Kidney (tissue), 13 donors: ENCODE measurements at regions not wholly inside any gene's neighbourhood (a gene's known extent, or its start where the extent isn't known, plus 50 kb on each side); places are given as distances from the start of the nearest gene placed in this dataset.
"Not testable (repeated sequence)": the region's sequence is repeated elsewhere in the genome, so short reads cannot be mapped to it uniquely, and the experiment has no call there.

Experiments used
- DNase-seq, 5 donors: peaks; one replicate each; pipeline ENCODE4 v3.0.0-alpha.2; 2013 to 2020
- FAIRE-seq: peaks from 2 replicates; lab custom pipeline; 2012; peaks lifted over from hg19 to GRCh38; lab: Jason Lieb, UNC
- H3K27ac ChIP-seq, 2 donors: one replicate each; pipeline ENCODE4 v1.7.0; 2013; ENCODE audit warnings: low read depth in 2 of 2, low read length in 2 of 2, inconsistent platforms in 1 of 2
- H3K27me3 ChIP-seq: one replicate; pipeline ENCODE4 v1.7.1; 2013; ENCODE audit warnings: low read length, inconsistent platforms; ENCODE audit not compliant: control insufficient read depth, insufficient read depth
- H3K36me3 ChIP-seq, 3 donors: one replicate each; pipeline versions ENCODE4 v1.7.0 to v1.7.1; 2013; ENCODE audit warnings: low read length in 3 of 3, control low read depth in 1 of 3, inconsistent platforms in 1 of 3; ENCODE audit not compliant: insufficient read depth in 3 of 3, control insufficient read depth in 2 of 3
- H3K4me1 ChIP-seq, 3 donors: one replicate each; pipeline versions ENCODE4 v1.7.0 to v1.7.1; 2013; ENCODE audit warnings: low read length in 3 of 3, inconsistent platforms in 1 of 3, low read depth in 1 of 3; ENCODE audit not compliant: control insufficient read depth in 2 of 3, insufficient read depth in 2 of 3
- H3K4me3 ChIP-seq, 3 donors: one replicate each; pipeline versions ENCODE4 v1.7.0 to v1.8.1; 2013; ENCODE audit warnings: low read length in 3 of 3, control low read depth in 1 of 3, inconsistent platforms in 1 of 3
- H3K9ac ChIP-seq, 3 donors: one replicate each; pipeline versions ENCODE4 v1.7.0 to v1.7.1; 2013; ENCODE audit warnings: low read length in 3 of 3, control low read depth in 1 of 3, inconsistent platforms in 1 of 3
- H3K9me3 ChIP-seq, 3 donors: one replicate each; pipeline versions ENCODE4 v1.7.0 to v1.7.1; 2013; ENCODE audit warnings: low read length in 3 of 3, control low read depth in 1 of 3, inconsistent platforms in 1 of 3; ENCODE audit not compliant: control insufficient read depth in 2 of 3, insufficient read depth in 1 of 3
- intact Hi-C: fragments of 100-400 bp; cut with DNase I; formaldehyde crosslinking; loops from one replicate; pipeline ENCODE4 v1.11.1; 2022
- TF ChIP-seq, protein P1 (sequence below): IDR thresholded peaks from 3 replicates; pipeline ENCODE4 v1.5.1; 2012; ENCODE audit warnings: mild to moderate bottlenecking, moderate library complexity, borderline replicate concordance; ENCODE audit not compliant: insufficient read depth; ENCODE audit errors: extremely low read depth
- donor health status: control.
- donor health status: control.
- donor health status: control.
- donor health status: control.
- donor health status: control.
- donor health status: DM: yes; HTN: yes; CAD: no.
- donor health status: Normal renal cell carcinoma (clear cell type).

DNA sequence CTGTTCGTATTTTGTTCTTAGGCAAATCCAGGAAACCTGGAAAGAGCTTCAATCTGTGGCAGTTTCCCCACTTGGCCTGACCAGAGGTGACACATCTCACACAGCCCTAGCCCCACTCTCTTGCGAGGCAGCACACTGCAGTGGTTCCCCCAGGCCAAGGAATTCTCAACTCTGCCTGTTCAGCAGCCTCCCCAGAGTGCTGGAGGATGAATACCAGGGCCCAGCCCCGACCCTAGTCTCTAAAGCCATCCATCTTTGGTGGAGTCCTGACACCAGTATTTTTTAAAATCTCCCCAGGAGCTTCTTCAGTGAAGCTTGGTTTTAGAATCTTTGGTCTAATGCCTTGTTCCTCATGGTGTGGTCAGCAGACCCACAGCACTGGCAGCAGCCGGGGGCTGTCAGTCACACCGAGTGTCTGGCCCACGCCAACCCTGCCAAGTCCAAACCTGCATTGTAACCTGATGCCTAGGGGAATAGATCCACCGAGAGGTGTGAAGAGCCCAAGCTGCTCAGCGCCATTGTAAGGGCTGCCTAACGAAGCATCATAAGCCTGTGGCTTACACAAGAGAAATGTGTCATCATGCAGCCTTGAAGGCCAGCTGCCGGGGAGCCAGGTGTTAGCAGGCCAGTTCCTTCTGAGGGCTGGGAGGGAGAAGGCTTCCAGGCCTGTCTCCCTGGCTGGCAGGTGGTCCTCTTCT lies 428.7 kb upstream of the ID2 start:
- intact Hi-C loops: no loop called here
- Histone ChIP-seq H3K36me3 (no peaks in the 10 kb centered on the region), H3K27me3 (no peaks in the 10 kb centered on the region), H3K4me1 (no peaks in the 10 kb centered on the region), H3K27ac (no peak overlapping the region), H3K9ac (no peak overlapping the region), H3K4me3 (no peak overlapping the region), H3K9me3 (peaks cover 0 to 6% (median 0%) of the 10 kb centered on the region in 3 donors)
- DNase-seq (peak in 1 of 5 donors; percentile 10), FAIRE-seq (no peak)
- TF ChIP-seq, protein P1, sequence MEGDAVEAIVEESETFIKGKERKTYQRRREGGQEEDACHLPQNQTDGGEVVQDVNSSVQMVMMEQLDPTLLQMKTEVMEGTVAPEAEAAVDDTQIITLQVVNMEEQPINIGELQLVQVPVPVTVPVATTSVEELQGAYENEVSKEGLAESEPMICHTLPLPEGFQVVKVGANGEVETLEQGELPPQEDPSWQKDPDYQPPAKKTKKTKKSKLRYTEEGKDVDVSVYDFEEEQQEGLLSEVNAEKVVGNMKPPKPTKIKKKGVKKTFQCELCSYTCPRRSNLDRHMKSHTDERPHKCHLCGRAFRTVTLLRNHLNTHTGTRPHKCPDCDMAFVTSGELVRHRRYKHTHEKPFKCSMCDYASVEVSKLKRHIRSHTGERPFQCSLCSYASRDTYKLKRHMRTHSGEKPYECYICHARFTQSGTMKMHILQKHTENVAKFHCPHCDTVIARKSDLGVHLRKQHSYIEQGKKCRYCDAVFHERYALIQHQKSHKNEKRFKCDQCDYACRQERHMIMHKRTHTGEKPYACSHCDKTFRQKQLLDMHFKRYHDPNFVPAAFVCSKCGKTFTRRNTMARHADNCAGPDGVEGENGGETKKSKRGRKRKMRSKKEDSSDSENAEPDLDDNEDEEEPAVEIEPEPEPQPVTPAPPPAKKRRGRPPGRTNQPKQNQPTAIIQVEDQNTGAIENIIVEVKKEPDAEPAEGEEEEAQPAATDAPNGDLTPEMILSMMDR: no peak

DNA sequence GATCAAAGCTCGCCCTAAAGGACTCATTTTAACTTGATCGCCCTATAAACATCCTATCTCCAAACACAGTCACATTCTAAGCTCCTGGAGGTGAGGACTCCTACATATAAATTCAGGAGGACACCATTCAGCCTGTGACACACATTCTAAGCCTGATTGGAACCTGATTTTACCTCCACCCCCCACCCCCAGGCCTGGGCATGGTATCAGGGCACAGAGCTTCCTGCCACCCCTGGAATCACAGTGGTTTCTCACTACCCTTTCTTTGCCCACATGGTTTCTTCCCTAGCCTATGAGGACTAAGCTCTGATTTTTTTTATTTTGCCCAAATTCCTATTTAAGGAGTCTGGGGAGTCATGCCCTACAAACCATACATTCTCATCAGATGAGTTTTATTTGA lies 428.1 kb upstream of the ID2 start:
- H3K36me3 ChIP-seq: no peaks in the 10 kb centered on the region
- intact Hi-C loops: no loop called here
- FAIRE-seq: no peak

DNA sequence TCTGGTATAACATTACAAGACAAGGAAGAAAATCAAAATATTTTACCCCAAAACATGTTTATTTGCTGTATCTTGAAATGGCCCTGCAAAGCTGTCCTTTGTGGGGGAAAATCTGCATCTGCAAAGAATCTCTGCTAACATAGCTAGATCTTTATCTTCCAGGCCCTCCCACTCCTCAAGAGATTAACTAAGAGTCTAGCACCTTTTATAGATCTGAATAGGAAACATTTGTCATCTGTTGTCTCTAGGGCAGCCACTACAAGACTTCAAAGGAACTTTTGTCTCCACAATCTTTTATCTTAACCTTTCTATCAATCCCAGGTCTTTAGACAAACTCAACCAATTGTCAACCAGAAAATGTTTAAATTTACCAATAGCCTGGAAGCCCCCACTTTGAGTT lies 427.6 kb upstream of the ID2 start:
- FAIRE-seq, H3K27ac ChIP-seq, H3K4me1 ChIP-seq, H3K9ac ChIP-seq, DNase-seq, intact Hi-C loops, H3K27me3 ChIP-seq, H3K4me3 ChIP-seq, H3K9me3 ChIP-seq, H3K36me3 ChIP-seq: not testable (repeated sequence)

More for the DNA sequence above, 428.1 kb upstream of the ID2 start:
- no peaks in the 10 kb centered on the region for H3K27me3 ChIP-seq
- no peak overlapping the region for H3K9ac ChIP-seq
- H3K27ac ChIP-seq: no peak overlapping the region
- H3K4me1 ChIP-seq: no peaks in the 10 kb centered on the region
- DNase-seq: no peak
- no peak overlapping the region for H3K4me3 ChIP-seq
- peaks cover 0 to 6% (median 0%) of the 10 kb centered on the region in 3 donors for H3K9me3 ChIP-seq
- TF ChIP-seq, protein P1: no peak

DNA sequence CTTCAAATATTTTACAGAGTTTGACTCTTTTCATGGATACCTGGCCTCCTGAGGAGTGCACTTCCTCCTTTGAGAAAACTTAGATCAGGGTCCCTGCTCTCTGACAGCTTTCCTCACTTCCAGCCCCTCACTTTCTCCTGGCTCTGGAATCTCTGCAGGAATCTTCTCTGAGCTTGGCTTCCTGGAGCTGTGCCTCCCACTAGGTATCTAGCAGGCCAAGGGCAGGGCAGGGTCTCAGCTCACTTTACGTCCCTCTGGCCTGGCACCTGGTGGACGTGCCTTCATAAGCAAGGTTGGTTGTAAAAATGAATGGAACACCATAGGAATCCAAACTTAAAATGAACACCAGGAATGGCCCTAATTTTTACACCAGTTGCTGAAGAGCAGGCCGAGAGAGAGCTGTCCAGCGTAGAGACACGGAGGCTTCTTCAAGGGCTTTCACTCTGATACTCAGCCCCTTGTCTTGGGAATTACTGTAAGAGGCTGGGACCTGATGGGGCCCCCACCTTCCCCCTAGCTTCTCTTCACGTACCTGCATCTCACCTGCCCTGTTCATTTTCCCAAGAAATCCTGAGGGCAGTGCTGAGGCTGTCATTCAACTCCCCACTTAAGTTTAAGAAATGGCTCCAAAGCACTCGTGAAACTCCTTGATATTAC lies 426.9 kb upstream of the ID2 start:
- Histone ChIP-seq H3K4me3 (no peak overlapping the region), H3K4me1 (no peaks in the 10 kb centered on the region), H3K27me3 (no peaks in the 10 kb centered on the region), H3K36me3 (no peaks in the 10 kb centered on the region), H3K9ac (no peak overlapping the region), H3K9me3 (peaks cover 0 to 6% (median 0%) of the 10 kb centered on the region in 3 donors), H3K27ac (no peak overlapping the region)
- intact Hi-C loops: no loop called here
- TF ChIP-seq, protein P1: no peak
- FAIRE-seq: no peak
- no peak for DNase-seq
